Ovary (tissue), 7 donors: ENCODE measurements at regions not wholly inside any gene's neighbourhood (a gene's known extent, or its start where the extent isn't known, plus 50 kb on each side); places are given as distances from the start of the nearest gene placed in this dataset.

ENCODE experiments used
- DNase-seq, 5 donors: peaks; one replicate each; pipeline ENCODE4 v3.0.0-alpha.2; 2019 to 2020
- H3K27ac ChIP-seq, 2 donors: fragments of 200-600 bp; one replicate each; pipeline versions ENCODE4 v1.5.1 to v1.8.0; 2019 to 2022
- H3K27me3 ChIP-seq: fragments of 200-600 bp; one replicate; pipeline ENCODE4 v1.8.0; 2022
- H3K36me3 ChIP-seq: fragments of 200-600 bp; sonication (generic); one replicate; pipeline ENCODE4 v1.5.1; 2019
- H3K4me1 ChIP-seq: one replicate; pipeline ENCODE4 v1.8.1; 2013; ENCODE audit warnings: mild to moderate bottlenecking, moderate library complexity; ENCODE audit not compliant: insufficient read depth
- H3K4me3 ChIP-seq: fragments of 200-600 bp; sonication (generic); one replicate; pipeline ENCODE4 v1.5.1; 2017
- H3K9me3 ChIP-seq, 2 donors: fragments of 200-600 bp in 1 of 2; sonication (generic) in 1 of 2; one replicate each; pipeline versions ENCODE4 v1.5.1 to v1.8.1; 2013 to 2019; ENCODE audit warnings: mild to moderate bottlenecking in 1 of 2, moderate library complexity in 1 of 2
- CTCF ChIP-seq, 3 donors: fragments of 450-650 bp in 2 of 3; fragments of 200-600 bp in 1 of 3; IDR thresholded peaks; one replicate each; pipeline versions ENCODE4 v1.5.1 to v1.8.0; 2016 to 2022; ENCODE audit warnings: antibody characterized with exemption in 3 of 3, mild to moderate bottlenecking in 1 of 3
- EP300 ChIP-seq: sonication (generic); formaldehyde crosslinking; IDR thresholded peaks from one replicate; pipeline ENCODE4 v1.6.1; 2017; ENCODE audit warnings: antibody characterized with exemption
- POLR2A ChIP-seq: fragments of 450-650 bp; IDR thresholded peaks from one replicate; pipeline ENCODE4 v1.6.1; 2017; ENCODE audit warnings: antibody characterized with exemption, mild to moderate bottlenecking, moderate library complexity
- WGBS, 3 donors: extraction: QIAGEN DNeasy Blood & Tissue Kit in 1 of 3; methylation state at CpG; one replicate each; pipeline versions ENCODE4 v1.1.5 to v1.1.7; 2013 to 2017; 5-methylcytosine and 5-hydroxymethylcytosine counted together
- intact Hi-C, 4 donors: fragments of 100-400 bp; cut with DNase I; formaldehyde crosslinking; loops; one replicate each; pipeline versions ENCODE4 v1.11.0 to v1.15.1; 2022 to 2023
- donor health status: DM: no; HTN: no; CAD: no; lungs with moderate emphysema.
- donor health status: DM: no; HTN: no; CAD: no.
- donor health status: Bipolar disorder and iron deficiency.
- donor health status: DM: no; HTN: no; CAD: no.
- donor health status: DM: yes; HTN: yes; CAD: no.

GRCh38 chr3:182399978-182400737, 393.1 kb upstream of the ATP11B start:
- no peaks in the 10 kb centered on the region for H3K9me3 ChIP-seq
- no peak for TF ChIP-seq CTCF (IDR thresholded peaks at IDR 0.05)
- TF ChIP-seq EP300, result no peak
- TF ChIP-seq POLR2A, result no peak
- WGBS, 3 donors, result 66 to 76% (median 74%) methylated on average over 11 of the region's 11 CpGs
- H3K27me3 ChIP-seq, result no peaks in the 10 kb centered on the region
- no peak overlapping the region for H3K27ac ChIP-seq
- DNase-seq, result no peak
- no peaks in the 10 kb centered on the region for H3K4me1 ChIP-seq
- H3K4me3 ChIP-seq, result no peak overlapping the region
- intact Hi-C loops, result no loop called here
- H3K36me3 ChIP-seq, result no peaks in the 10 kb centered on the region

- no peak for DNase-seq
- TF ChIP-seq CTCF (IDR thresholded peaks at IDR 0.05) (no peak), EP300 (no peak), POLR2A (no peak)
- 51 to 62% (median 56%) methylated on average over 2 of the region's 2 CpGs for WGBS, 3 donors
- no peaks in the 10 kb centered on the region for H3K36me3 ChIP-seq
- H3K4me1 ChIP-seq, result no peaks in the 10 kb centered on the region
- no peaks in the 10 kb centered on the region for H3K9me3 ChIP-seq
- H3K27ac ChIP-seq, result no peak overlapping the region
- intact Hi-C loops, result no loop called here
- no peaks in the 10 kb centered on the region for H3K27me3 ChIP-seq
- no peak overlapping the region for H3K4me3 ChIP-seq
Observed at GRCh38 chr3:182400838-182401237, 392.5 kb upstream of the ATP11B start.

- 57 to 78% (median 68%) methylated on average over 2 of the region's 2 CpGs for WGBS, 3 donors
Observed at GRCh38 chr3:182404031-182404430, 389.3 kb upstream of the ATP11B start.

GRCh38 chr3:182405759-182406158, 387.5 kb upstream of the ATP11B start:
- no peak overlapping the region for H3K4me3 ChIP-seq
- intact Hi-C loops, result no loop called here
- H3K36me3 ChIP-seq, result no peaks in the 10 kb centered on the region
- H3K27ac ChIP-seq, result no peak overlapping the region
- WGBS, 3 donors, result 37 to 61% (median 40%) methylated on average over 2 of the region's 2 CpGs
- no peak for DNase-seq
- H3K9me3 ChIP-seq, result no peaks in the 10 kb centered on the region
- no peaks in the 10 kb centered on the region for H3K27me3 ChIP-seq
- no peak for TF ChIP-seq EP300
- TF ChIP-seq POLR2A, result no peak
- no peak for TF ChIP-seq CTCF (IDR thresholded peaks at IDR 0.05)
- no peaks in the 10 kb centered on the region for H3K4me1 ChIP-seq

More at GRCh38 chr3:182404031-182404430, 389.3 kb upstream of the ATP11B start:
- intact Hi-C loops, result no loop called here
- Histone ChIP-seq H3K27ac (no peak overlapping the region), H3K36me3 (no peaks in the 10 kb centered on the region), H3K4me1 (no peaks in the 10 kb centered on the region), H3K4me3 (no peak overlapping the region), H3K27me3 (no peaks in the 10 kb centered on the region), H3K9me3 (no peaks in the 10 kb centered on the region)
- no peak for DNase-seq
- no peak for TF ChIP-seq EP300
- no peak for TF ChIP-seq POLR2A

- Histone ChIP-seq H3K4me3 (no peak overlapping the region), H3K4me1 (no peaks in the 10 kb centered on the region), H3K9me3 (no peaks in the 10 kb centered on the region), H3K27me3 (no peaks in the 10 kb centered on the region), H3K27ac (no peak overlapping the region), H3K36me3 (no peaks in the 10 kb centered on the region)
- 71 to 85% (median 81%) methylated on average over 4 of the region's 4 CpGs for WGBS, 3 donors
- no peak for DNase-seq
- no peak for TF ChIP-seq EP300
- no peak for TF ChIP-seq POLR2A
- no peak for TF ChIP-seq CTCF (IDR thresholded peaks at IDR 0.05)
- intact Hi-C loops, result no loop called here
Observed at GRCh38 chr3:182406786-182407185, 386.5 kb upstream of the ATP11B start.
